ENCODE measurements at regions not wholly inside any gene's neighbourhood (a gene's known extent, or its start where the extent isn't known, plus 50 kb on each side); places are given as distances from the start of the nearest gene placed in this dataset.

DNA sequence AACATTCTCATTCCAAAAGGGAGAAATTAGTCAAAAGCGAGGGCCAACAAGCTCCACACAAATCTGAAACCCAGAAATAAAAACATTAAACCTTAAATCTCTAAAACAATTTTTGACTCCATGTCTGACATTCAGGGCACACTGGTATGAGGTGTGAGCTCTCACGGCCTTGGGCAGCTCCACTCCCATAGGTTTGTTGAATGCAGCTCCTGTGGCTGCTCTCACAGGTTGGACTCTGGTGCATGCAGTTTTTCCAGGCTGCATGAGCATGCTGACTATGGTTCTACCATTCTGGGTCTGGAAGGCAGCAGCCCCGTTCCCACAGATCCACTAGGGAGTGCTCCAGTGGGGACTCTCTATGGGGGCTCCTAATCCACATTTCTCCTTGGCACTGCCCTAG, 887.1 kb upstream of the GHITM start:
- H3K4me3 ChIP-seq: no peak overlapping the region
- DNase-seq: no peak
- no peak overlapping the region for H3K27ac ChIP-seq
- H3K9me3 ChIP-seq: no peaks in the 10 kb centered on the region
- H3K4me1 ChIP-seq: no peaks in the 10 kb centered on the region
- intact Hi-C loops (cut with DNase I; ENCODE audit: low total_unique reads): no loop called here
- no peaks in the 10 kb centered on the region for H3K36me3 ChIP-seq
- TF ChIP-seq, protein P1, sequence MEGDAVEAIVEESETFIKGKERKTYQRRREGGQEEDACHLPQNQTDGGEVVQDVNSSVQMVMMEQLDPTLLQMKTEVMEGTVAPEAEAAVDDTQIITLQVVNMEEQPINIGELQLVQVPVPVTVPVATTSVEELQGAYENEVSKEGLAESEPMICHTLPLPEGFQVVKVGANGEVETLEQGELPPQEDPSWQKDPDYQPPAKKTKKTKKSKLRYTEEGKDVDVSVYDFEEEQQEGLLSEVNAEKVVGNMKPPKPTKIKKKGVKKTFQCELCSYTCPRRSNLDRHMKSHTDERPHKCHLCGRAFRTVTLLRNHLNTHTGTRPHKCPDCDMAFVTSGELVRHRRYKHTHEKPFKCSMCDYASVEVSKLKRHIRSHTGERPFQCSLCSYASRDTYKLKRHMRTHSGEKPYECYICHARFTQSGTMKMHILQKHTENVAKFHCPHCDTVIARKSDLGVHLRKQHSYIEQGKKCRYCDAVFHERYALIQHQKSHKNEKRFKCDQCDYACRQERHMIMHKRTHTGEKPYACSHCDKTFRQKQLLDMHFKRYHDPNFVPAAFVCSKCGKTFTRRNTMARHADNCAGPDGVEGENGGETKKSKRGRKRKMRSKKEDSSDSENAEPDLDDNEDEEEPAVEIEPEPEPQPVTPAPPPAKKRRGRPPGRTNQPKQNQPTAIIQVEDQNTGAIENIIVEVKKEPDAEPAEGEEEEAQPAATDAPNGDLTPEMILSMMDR (IDR thresholded peaks at IDR 0.05): no peak
- no peak for TF ChIP-seq POLR2A (IDR thresholded peaks at IDR 0.05)
- no peaks in the 10 kb centered on the region for H3K27me3 ChIP-seq

DNA sequence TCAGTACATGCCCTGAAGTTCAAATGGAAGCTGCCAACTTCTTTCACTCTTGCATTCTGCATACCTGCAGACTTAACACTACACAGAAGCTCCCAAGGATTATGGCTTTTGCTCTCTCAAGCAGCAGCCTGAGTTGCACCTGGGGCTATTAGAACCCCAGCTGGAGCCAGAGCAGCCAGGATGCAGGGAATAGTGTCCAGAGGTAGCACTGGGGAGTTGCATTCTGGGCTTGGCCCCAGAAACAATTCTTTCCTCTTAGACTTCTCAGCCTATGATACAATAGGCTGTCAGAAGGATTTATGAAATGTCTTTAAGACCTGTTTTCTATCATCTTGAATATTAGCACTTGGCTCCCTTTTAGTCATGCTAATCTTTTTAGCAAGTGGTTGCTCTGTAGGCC, 886.7 kb upstream of the GHITM start:
- no peaks in the 10 kb centered on the region for H3K27me3 ChIP-seq
- no peak for DNase-seq
- H3K9me3 ChIP-seq: no peaks in the 10 kb centered on the region
- H3K27ac ChIP-seq: no peak overlapping the region
- H3K36me3 ChIP-seq: no peaks in the 10 kb centered on the region
- intact Hi-C loops (cut with DNase I; ENCODE audit: low total_unique reads): no loop called here
- no peak overlapping the region for H3K4me3 ChIP-seq
- no peaks in the 10 kb centered on the region for H3K4me1 ChIP-seq
- TF ChIP-seq POLR2A (IDR thresholded peaks at IDR 0.05): no peak
- TF ChIP-seq, protein P1 (IDR thresholded peaks at IDR 0.05): no peak

DNA sequence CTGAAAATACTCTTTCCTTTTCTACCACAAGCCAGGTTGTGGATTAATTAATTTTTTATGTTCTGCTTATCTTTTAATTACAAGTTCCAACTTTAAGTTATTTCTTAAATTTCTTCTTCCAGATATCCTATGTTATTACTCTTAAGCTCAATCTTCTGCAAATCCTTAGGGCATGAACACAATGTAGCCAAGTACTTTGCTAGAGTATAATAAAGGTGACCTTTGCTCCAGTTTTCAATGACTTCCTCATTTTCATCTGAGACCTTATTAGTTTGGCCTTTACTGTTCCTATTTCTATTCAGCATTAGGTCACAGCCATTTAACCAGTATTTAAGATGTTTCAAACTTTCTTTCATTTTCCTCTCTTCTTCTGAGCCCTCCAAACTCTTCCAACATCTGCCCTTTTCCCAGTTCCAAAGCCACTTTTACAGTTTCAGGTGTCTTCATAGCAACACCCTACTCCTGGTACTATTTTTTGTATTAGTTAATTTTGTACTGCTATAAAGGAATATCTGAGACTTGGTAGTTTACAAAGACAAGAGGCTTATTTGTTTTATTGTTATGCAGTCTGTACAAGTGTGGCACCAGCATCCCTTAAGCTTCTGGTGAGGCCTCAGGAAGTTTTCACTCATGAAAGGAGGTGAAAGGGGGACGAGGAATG, 886.2 kb upstream of the GHITM start:
- Histone ChIP-seq H3K9me3 (no peaks in the 10 kb centered on the region), H3K36me3 (no peaks in the 10 kb centered on the region), H3K27me3 (no peaks in the 10 kb centered on the region), H3K27ac (no peak overlapping the region), H3K4me3 (no peak overlapping the region), H3K4me1 (no peaks in the 10 kb centered on the region)
- DNase-seq: no peak
- intact Hi-C loops (cut with DNase I; ENCODE audit: low total_unique reads): no loop called here
- no peak for TF ChIP-seq POLR2A (IDR thresholded peaks at IDR 0.05)
- TF ChIP-seq, protein P1 (IDR thresholded peaks at IDR 0.05): no peak

DNA sequence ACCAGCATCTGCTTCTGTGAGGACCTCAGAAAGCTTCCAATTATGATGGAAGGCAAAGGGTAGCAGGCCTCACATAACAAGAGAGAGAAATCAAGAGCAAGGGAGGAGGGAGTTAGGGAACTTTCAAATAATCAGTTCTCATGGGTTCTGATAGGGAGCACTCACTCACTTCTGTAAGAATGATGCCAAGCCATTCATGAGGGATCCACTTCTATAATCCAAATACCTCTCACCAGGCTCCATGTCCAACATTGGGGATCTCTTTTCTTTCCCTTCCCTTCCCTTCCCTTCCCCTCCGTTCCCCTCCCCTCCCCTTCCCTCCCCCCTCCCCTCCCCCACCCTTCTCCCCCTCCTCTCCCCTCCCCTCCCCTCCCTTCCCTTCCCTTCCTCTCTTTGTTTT, 884.6 kb upstream of the GHITM start:
- H3K36me3 ChIP-seq: no peaks in the 10 kb centered on the region
- TF ChIP-seq POLR2A (IDR thresholded peaks at IDR 0.05): no peak
- TF ChIP-seq, protein P1 (IDR thresholded peaks at IDR 0.05): no peak
- H3K9me3 ChIP-seq: no peaks in the 10 kb centered on the region
- no peaks in the 10 kb centered on the region for H3K27me3 ChIP-seq
- H3K4me3 ChIP-seq: no peak overlapping the region
- DNase-seq: no peak
- no peak overlapping the region for H3K27ac ChIP-seq
- intact Hi-C loops (cut with DNase I; ENCODE audit: low total_unique reads): no loop called here
- no peaks in the 10 kb centered on the region for H3K4me1 ChIP-seq

DNA sequence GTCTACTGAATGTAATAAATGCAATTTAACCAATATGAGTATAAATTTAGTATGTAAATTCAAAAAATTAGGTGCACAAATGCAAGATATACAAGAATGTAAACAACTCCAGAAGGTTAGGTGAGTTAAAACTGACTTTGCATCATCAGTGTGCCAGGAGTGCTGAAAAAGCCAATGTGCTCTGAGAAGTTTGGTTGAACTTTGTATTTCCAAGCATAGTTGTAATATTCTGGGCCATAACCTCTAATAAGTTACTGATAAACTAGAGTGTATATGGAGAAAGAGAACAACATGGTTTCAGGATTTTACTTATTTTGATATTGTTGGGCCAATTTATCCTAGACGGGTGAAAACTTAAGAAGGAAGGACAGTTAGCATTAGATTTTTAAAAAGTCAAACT, 876.9 kb upstream of the GHITM start:
- Histone ChIP-seq H3K4me1 (no peaks in the 10 kb centered on the region), H3K4me3 (no peak overlapping the region), H3K27me3 (no peaks in the 10 kb centered on the region), H3K27ac (no peak overlapping the region), H3K9me3 (no peaks in the 10 kb centered on the region), H3K36me3 (no peaks in the 10 kb centered on the region)
- TF ChIP-seq, protein P1 (IDR thresholded peaks at IDR 0.05): no peak
- no peak for TF ChIP-seq POLR2A (IDR thresholded peaks at IDR 0.05)
- DNase-seq: no peak
- intact Hi-C loops (cut with DNase I; ENCODE audit: low total_unique reads): no loop called here

Data from uterus (tissue), 3 donors.